ENCODE measurements at regions not wholly inside any gene's neighbourhood (a gene's known extent, or its start where the extent isn't known, plus 50 kb on each side); places are given as distances from the start of the nearest gene placed in this dataset.

GRCh38 chr15:46365572-46365971, 730.7 kb downstream of the SQOR start:
- TF ChIP-seq CTCF (IDR thresholded peaks at IDR 0.05; ENCODE audit: low read length) = no peak
- TF ChIP-seq EZH2 (IDR thresholded peaks at IDR 0.05; ENCODE audit: borderline replicate concordance, low read length) = no peak
